Panc1 (cell line): ENCODE measurements at regions not wholly inside any gene's neighbourhood (a gene's known extent, or its start where the extent isn't known, plus 50 kb on each side); places are given as distances from the start of the nearest gene placed in this dataset.

Source experiments
- ATAC-seq: fragments of 200-7000 bp; cut with Tn5 transposase; 2 replicates; pipeline ENCODE4 v1.9.1; 2020; ENCODE audit warnings: mild to moderate bottlenecking, moderate library complexity
- BruUV-seq: library from RNA; stranded (reverse); fragments of 400-500 nt; replicated peaks from 2 replicates; lab custom pipeline; 2021; lab: Mats Ljungman, UMichigan
- CTCF ChIA-PET: fragments of 300-600 bp; sonication (Branson Sonifier 250); formaldehyde crosslinking; loops from one replicate; lab custom pipeline; 2022; ENCODE audit warnings: antibody characterized with exemption; lab: Charles Lee
- POLR2A ChIA-PET: fragments of 300-600 bp; sonication (Branson Sonifier 250); formaldehyde crosslinking; loops from one replicate; lab custom pipeline; 2022; ENCODE audit warnings: antibody characterized with exemption; lab: Charles Lee
- DNase-seq: peaks from one replicate; pipeline ENCODE4 v3.0.0-alpha.2; 2010; ENCODE audit warnings: low read depth, low spot score
- H3K27ac ChIP-seq: 2 replicates; pipeline ENCODE4 v1.5.1; 2011; ENCODE audit warnings: mild to moderate bottlenecking, low read length, inconsistent platforms
- H3K27me3 ChIP-seq: fragments of 200-500 bp; sonication (Bioruptor generic); 2 replicates; pipeline ENCODE4 v1.6.0; 2014; ENCODE audit warnings: low read length, inconsistent platforms; ENCODE audit not compliant: control insufficient read depth, insufficient read depth
- H3K36me3 ChIP-seq: fragments of 200-500 bp; sonication (Bioruptor generic); 2 replicates; pipeline ENCODE4 v1.5.1; 2014; ENCODE audit warnings: inconsistent platforms, mild to moderate bottlenecking, low read length, moderate library complexity; ENCODE audit not compliant: control insufficient read depth, insufficient read depth
- H3K4me1 ChIP-seq: 2 replicates; pipeline ENCODE4 v1.5.1; 2011; ENCODE audit warnings: inconsistent platforms, mild to moderate bottlenecking, low read length, moderate library complexity; ENCODE audit not compliant: control insufficient read depth, insufficient read depth
- H3K4me3 ChIP-seq, 2 experiments: 2 replicates each; pipeline ENCODE4 v1.5.1; 2011 to 2012; ENCODE audit warnings: low read depth in 2 of 2, low read length in 2 of 2, mild to moderate bottlenecking in 2 of 2, inconsistent platforms in 1 of 2, moderate library complexity in 1 of 2
- H3K9me3 ChIP-seq: fragments of 200-500 bp; sonication (Bioruptor generic); 2 replicates; pipeline ENCODE4 v1.5.1; 2014; ENCODE audit warnings: low read depth, mild to moderate bottlenecking, inconsistent platforms, low read length, moderate library complexity; ENCODE audit not compliant: control insufficient read depth, insufficient read depth
- CTCF ChIP-seq: fragments of 450-650 bp; IDR thresholded peaks from 2 replicates; pipeline ENCODE4 v1.5.1; 2017; ENCODE audit warnings: mild to moderate bottlenecking
- POLR2AphosphoS5 ChIP-seq: IDR thresholded peaks from 2 replicates; pipeline ENCODE4 v1.6.1; 2012; ENCODE audit warnings: mild to moderate bottlenecking, low read depth, low read length, moderate library complexity
- SIN3A ChIP-seq: IDR thresholded peaks from 2 replicates; pipeline ENCODE4 v1.6.1; 2012; ENCODE audit warnings: low read depth, mild to moderate bottlenecking, low read length, moderate library complexity, borderline replicate concordance; ENCODE audit not compliant: insufficient read depth
- TCF7L2 ChIP-seq: IDR thresholded peaks from 2 replicates; pipeline ENCODE4 v1.6.1; 2011; ENCODE audit warnings: mild to moderate bottlenecking, low read depth, low read length, inconsistent platforms
- in situ Hi-C: cut with HindIII; loops from 2 replicates; pipeline ENCODE4 v1.10.0; 2016; ENCODE audit warnings: low sequenced_read_pairs, low pct_unique_long_range_greater_than_20kb
- intact Hi-C: fragments of 100-400 bp; cut with micrococcal nuclease; formaldehyde crosslinking; loops from one replicate; pipeline ENCODE4 v1.10.0; 2022; ENCODE audit not compliant: unreplicated experiment
- TF ChIP-seq, protein P1 (sequence below), 2 experiments: IDR thresholded peaks; 2 replicates each; pipeline ENCODE4 v1.6.1; 2011 to 2012; ENCODE audit warnings: low read depth in 2 of 2, control low read depth in 1 of 2, low read length in 1 of 2, mild to moderate bottlenecking in 1 of 2, moderate library complexity in 1 of 2; ENCODE audit not compliant: insufficient read depth in 1 of 2

GRCh38 chr9:82273121-82273520 is 284.5 kb downstream of the SPATA31D1 start:
- ChIA-PET CTCF (no interaction called here), POLR2A (no interaction called here)
- no peak for TF ChIP-seq SIN3A
- TF ChIP-seq, protein P1, sequence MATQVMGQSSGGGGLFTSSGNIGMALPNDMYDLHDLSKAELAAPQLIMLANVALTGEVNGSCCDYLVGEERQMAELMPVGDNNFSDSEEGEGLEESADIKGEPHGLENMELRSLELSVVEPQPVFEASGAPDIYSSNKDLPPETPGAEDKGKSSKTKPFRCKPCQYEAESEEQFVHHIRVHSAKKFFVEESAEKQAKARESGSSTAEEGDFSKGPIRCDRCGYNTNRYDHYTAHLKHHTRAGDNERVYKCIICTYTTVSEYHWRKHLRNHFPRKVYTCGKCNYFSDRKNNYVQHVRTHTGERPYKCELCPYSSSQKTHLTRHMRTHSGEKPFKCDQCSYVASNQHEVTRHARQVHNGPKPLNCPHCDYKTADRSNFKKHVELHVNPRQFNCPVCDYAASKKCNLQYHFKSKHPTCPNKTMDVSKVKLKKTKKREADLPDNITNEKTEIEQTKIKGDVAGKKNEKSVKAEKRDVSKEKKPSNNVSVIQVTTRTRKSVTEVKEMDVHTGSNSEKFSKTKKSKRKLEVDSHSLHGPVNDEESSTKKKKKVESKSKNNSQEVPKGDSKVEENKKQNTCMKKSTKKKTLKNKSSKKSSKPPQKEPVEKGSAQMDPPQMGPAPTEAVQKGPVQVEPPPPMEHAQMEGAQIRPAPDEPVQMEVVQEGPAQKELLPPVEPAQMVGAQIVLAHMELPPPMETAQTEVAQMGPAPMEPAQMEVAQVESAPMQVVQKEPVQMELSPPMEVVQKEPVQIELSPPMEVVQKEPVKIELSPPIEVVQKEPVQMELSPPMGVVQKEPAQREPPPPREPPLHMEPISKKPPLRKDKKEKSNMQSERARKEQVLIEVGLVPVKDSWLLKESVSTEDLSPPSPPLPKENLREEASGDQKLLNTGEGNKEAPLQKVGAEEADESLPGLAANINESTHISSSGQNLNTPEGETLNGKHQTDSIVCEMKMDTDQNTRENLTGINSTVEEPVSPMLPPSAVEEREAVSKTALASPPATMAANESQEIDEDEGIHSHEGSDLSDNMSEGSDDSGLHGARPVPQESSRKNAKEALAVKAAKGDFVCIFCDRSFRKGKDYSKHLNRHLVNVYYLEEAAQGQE (IDR thresholded peaks at IDR 0.05; ENCODE audit: insufficient read depth in 1 of 2, low read depth in 2 of 2, low read length in 1 of 2) = no peak
- no peak for TF ChIP-seq POLR2AphosphoS5
- H3K27ac ChIP-seq = no peak overlapping the region
- intact Hi-C loops = no loop called here
- in situ Hi-C loops = no loop called here
- no peaks in the 10 kb centered on the region for H3K36me3 ChIP-seq
- ATAC-seq (no peak), DNase-seq (no peak)
- H3K4me1 ChIP-seq = no peaks in the 10 kb centered on the region
- H3K9me3 ChIP-seq = no peaks in the 10 kb centered on the region
- no peaks in the 10 kb centered on the region for H3K27me3 ChIP-seq
- H3K4me3 ChIP-seq = no peak overlapping the region
- BruUV-seq = no TSS peak

GRCh38 chr9:82275258-82275927 is 286.8 kb downstream of the SPATA31D1 start:
- in situ Hi-C loops (no loop called here), intact Hi-C loops (no loop called here)
- TF ChIP-seq, protein P1 (IDR thresholded peaks at IDR 0.05; ENCODE audit: insufficient read depth in 1 of 2, low read depth in 2 of 2, low read length in 1 of 2) = no peak
- TF ChIP-seq POLR2AphosphoS5 (no peak), SIN3A (no peak), TCF7L2 (no peak), CTCF (no peak)
- no peak overlapping the region for H3K4me3 ChIP-seq
- H3K36me3 ChIP-seq = no peaks in the 10 kb centered on the region
- CTCF ChIA-PET = no interaction called here
- DNase-seq = no peak
- H3K4me1 ChIP-seq = no peaks in the 10 kb centered on the region
- no peaks in the 10 kb centered on the region for H3K9me3 ChIP-seq
- no peak for ATAC-seq
- BruUV-seq = no TSS peak
- POLR2A ChIA-PET = no interaction called here
- no peaks in the 10 kb centered on the region for H3K27me3 ChIP-seq
- no peak overlapping the region for H3K27ac ChIP-seq
